ENCODE measurements at regions not wholly inside any gene's neighbourhood (a gene's known extent, or its start where the extent isn't known, plus 50 kb on each side); places are given as distances from the start of the nearest gene placed in this dataset.

DNA sequence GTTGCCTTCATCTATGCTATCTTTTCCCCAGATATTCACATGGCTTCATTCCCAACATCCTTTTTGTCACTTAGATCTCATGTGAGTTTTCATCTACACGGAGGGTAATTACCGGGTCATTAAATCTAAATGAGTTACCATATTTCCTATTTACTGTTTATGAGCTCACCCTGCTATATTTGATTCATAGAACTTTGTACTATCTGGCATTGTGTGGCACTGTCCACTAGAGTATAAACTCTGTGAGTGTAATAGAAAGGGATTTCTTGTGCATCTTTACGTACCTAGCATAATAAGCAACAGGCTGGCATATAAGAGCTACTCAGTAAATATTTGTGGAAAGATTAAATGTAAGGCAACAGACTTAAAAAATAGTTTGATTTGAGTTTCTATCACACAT lies 86.1 kb upstream of the LMO3 start:
- TF ChIP-seq, protein P1, sequence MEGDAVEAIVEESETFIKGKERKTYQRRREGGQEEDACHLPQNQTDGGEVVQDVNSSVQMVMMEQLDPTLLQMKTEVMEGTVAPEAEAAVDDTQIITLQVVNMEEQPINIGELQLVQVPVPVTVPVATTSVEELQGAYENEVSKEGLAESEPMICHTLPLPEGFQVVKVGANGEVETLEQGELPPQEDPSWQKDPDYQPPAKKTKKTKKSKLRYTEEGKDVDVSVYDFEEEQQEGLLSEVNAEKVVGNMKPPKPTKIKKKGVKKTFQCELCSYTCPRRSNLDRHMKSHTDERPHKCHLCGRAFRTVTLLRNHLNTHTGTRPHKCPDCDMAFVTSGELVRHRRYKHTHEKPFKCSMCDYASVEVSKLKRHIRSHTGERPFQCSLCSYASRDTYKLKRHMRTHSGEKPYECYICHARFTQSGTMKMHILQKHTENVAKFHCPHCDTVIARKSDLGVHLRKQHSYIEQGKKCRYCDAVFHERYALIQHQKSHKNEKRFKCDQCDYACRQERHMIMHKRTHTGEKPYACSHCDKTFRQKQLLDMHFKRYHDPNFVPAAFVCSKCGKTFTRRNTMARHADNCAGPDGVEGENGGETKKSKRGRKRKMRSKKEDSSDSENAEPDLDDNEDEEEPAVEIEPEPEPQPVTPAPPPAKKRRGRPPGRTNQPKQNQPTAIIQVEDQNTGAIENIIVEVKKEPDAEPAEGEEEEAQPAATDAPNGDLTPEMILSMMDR (IDR thresholded peaks at IDR 0.05): no peak
- TF ChIP-seq MAZ (IDR thresholded peaks at IDR 0.05; ENCODE audit: borderline replicate concordance, low read depth, low read length) (no peak), POLR2A (IDR thresholded peaks at IDR 0.05; ENCODE audit: low read length) (no peak), KDM5A (IDR thresholded peaks at IDR 0.05) (no peak)
- TF ChIP-seq, protein P2, sequence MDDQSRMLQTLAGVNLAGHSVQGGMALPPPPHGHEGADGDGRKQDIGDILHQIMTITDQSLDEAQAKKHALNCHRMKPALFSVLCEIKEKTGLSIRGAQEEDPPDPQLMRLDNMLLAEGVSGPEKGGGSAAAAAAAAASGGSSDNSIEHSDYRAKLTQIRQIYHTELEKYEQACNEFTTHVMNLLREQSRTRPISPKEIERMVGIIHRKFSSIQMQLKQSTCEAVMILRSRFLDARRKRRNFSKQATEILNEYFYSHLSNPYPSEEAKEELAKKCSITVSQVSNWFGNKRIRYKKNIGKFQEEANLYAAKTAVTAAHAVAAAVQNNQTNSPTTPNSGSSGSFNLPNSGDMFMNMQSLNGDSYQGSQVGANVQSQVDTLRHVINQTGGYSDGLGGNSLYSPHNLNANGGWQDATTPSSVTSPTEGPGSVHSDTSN (IDR thresholded peaks at IDR 0.05): no peak
